ENCODE measurements at regions not wholly inside any gene's neighbourhood (a gene's known extent, or its start where the extent isn't known, plus 50 kb on each side); places are given as distances from the start of the nearest gene placed in this dataset.

- POLR2A ChIA-PET, result no interaction called here
- Histone ChIP-seq H3K4me3 (ENCODE audit: control insufficient read depth in 1 of 2, extremely low read depth in 1 of 2, low read length in 1 of 2) (no peak overlapping the region), H3K36me3 (ENCODE audit: control insufficient read depth in 2 of 2, extremely low read depth in 1 of 2, insufficient read depth in 1 of 2, low read length in 1 of 2) (no peaks in the 10 kb centered on the region), H3K27me3 (replicated peaks in 1 of 2; ENCODE audit: control insufficient read depth in 2 of 2, extremely low read depth in 1 of 2, insufficient read depth in 2 of 2, low read length in 1 of 2) (no peaks in the 10 kb centered on the region), H3K9me3 (no peaks in the 10 kb centered on the region), H3K4me1 (ENCODE audit: control insufficient read depth in 1 of 2, extremely low read depth in 1 of 2, insufficient read depth in 2 of 2, low read length in 2 of 2) (no peaks in the 10 kb centered on the region), H3K27ac (ENCODE audit: low read length) (no peak overlapping the region)
- Mint-ChIP-seq H3K4me1 (no peaks in the 10 kb centered on the region), H3K36me3 (no peaks in the 10 kb centered on the region), H3K27ac (no peak overlapping the region), H3K4me3 (no peak overlapping the region), H3K27me3 (no peaks in the 10 kb centered on the region), H3K9me3 (peaks cover 0 to 12% (median 10%) of the 10 kb centered on the region in 3 donors)
- ATAC-seq (replicated peaks in 1 of 4) (no peak), DNase-seq (no peak)
- CTCF ChIA-PET, result no interaction called here
- WGBS (ENCODE audit: insufficient coverage), result no CpG with 5 or more reads among the region's 1 CpG
Observed at GRCh38 chr2:17272170-17272569, 246.1 kb downstream of the RAD51AP2 start.

GRCh38 chr2:17271416-17271815, 246.8 kb downstream of the RAD51AP2 start:
- Histone ChIP-seq H3K36me3 (ENCODE audit: control insufficient read depth in 2 of 2, extremely low read depth in 1 of 2, insufficient read depth in 1 of 2, low read length in 1 of 2) (no peaks in the 10 kb centered on the region), H3K27me3 (replicated peaks in 1 of 2; ENCODE audit: control insufficient read depth in 2 of 2, extremely low read depth in 1 of 2, insufficient read depth in 2 of 2, low read length in 1 of 2) (no peaks in the 10 kb centered on the region), H3K27ac (ENCODE audit: low read length) (no peak overlapping the region), H3K9me3 (no peaks in the 10 kb centered on the region), H3K4me1 (ENCODE audit: control insufficient read depth in 1 of 2, extremely low read depth in 1 of 2, insufficient read depth in 2 of 2, low read length in 2 of 2) (no peaks in the 10 kb centered on the region), H3K4me3 (ENCODE audit: control insufficient read depth in 1 of 2, extremely low read depth in 1 of 2, low read length in 1 of 2) (no peak overlapping the region)
- Mint-ChIP-seq H3K36me3 (no peaks in the 10 kb centered on the region), H3K27ac (no peak overlapping the region), H3K27me3 (no peaks in the 10 kb centered on the region), H3K4me3 (no peak overlapping the region), H3K9me3 (peaks cover 0 to 12% (median 11%) of the 10 kb centered on the region in 3 donors), H3K4me1 (no peaks in the 10 kb centered on the region)
- CTCF ChIA-PET, result no interaction called here
- POLR2A ChIA-PET, result no interaction called here
- DNase-seq, result no peak
- WGBS (ENCODE audit: insufficient coverage), result 40% methylated on average over 1 of the region's 4 CpGs
- no peak for ATAC-seq (replicated peaks in 1 of 4)

GRCh38 chr2:17270894-17271293, 247.3 kb downstream of the RAD51AP2 start:
- Histone ChIP-seq H3K36me3 (ENCODE audit: control insufficient read depth in 2 of 2, extremely low read depth in 1 of 2, insufficient read depth in 1 of 2, low read length in 1 of 2) (no peaks in the 10 kb centered on the region), H3K4me1 (ENCODE audit: control insufficient read depth in 1 of 2, extremely low read depth in 1 of 2, insufficient read depth in 2 of 2, low read length in 2 of 2) (no peaks in the 10 kb centered on the region), H3K27me3 (replicated peaks in 1 of 2; ENCODE audit: control insufficient read depth in 2 of 2, extremely low read depth in 1 of 2, insufficient read depth in 2 of 2, low read length in 1 of 2) (no peaks in the 10 kb centered on the region), H3K4me3 (ENCODE audit: control insufficient read depth in 1 of 2, extremely low read depth in 1 of 2, low read length in 1 of 2) (no peak overlapping the region), H3K9me3 (no peaks in the 10 kb centered on the region), H3K27ac (ENCODE audit: low read length) (no peak overlapping the region)
- Mint-ChIP-seq H3K9me3 (peaks cover 0 to 12% (median 9%) of the 10 kb centered on the region in 3 donors), H3K4me3 (no peak overlapping the region), H3K36me3 (no peaks in the 10 kb centered on the region), H3K4me1 (no peaks in the 10 kb centered on the region), H3K27me3 (no peaks in the 10 kb centered on the region), H3K27ac (no peak overlapping the region)
- 41% methylated on average over 4 of the region's 5 CpGs for WGBS (ENCODE audit: insufficient coverage)
- ChIA-PET POLR2A (no interaction called here), CTCF (no interaction called here)
- no peak for DNase-seq
- no peak for ATAC-seq (replicated peaks in 1 of 4)

- DNase-seq (no peak), ATAC-seq (replicated peaks in 1 of 4) (no peak)
- no peaks in the 10 kb centered on the region for H3K36me3 ChIP-seq (ENCODE audit: control insufficient read depth in 2 of 2, extremely low read depth in 1 of 2, insufficient read depth in 1 of 2, low read length in 1 of 2)
- H3K4me1 ChIP-seq (ENCODE audit: control insufficient read depth in 1 of 2, extremely low read depth in 1 of 2, insufficient read depth in 2 of 2, low read length in 2 of 2), result no peaks in the 10 kb centered on the region
- no peaks in the 10 kb centered on the region for H3K27me3 Mint-ChIP-seq
- POLR2A ChIA-PET, result no interaction called here
- H3K4me1 Mint-ChIP-seq, result no peaks in the 10 kb centered on the region
- CTCF ChIA-PET, result no interaction called here
- H3K27ac Mint-ChIP-seq, result no peak overlapping the region
- H3K27ac ChIP-seq (ENCODE audit: low read length), result no peak overlapping the region
- peaks cover 0 to 4% (median 0%) of the 10 kb centered on the region in 3 donors for H3K9me3 Mint-ChIP-seq
- no peaks in the 10 kb centered on the region for H3K36me3 Mint-ChIP-seq
- H3K27me3 ChIP-seq (replicated peaks in 1 of 2; ENCODE audit: control insufficient read depth in 2 of 2, extremely low read depth in 1 of 2, insufficient read depth in 2 of 2, low read length in 1 of 2), result no peaks in the 10 kb centered on the region
- no peaks in the 10 kb centered on the region for H3K9me3 ChIP-seq
- H3K4me3 ChIP-seq (ENCODE audit: control insufficient read depth in 1 of 2, extremely low read depth in 1 of 2, low read length in 1 of 2), result no peak overlapping the region
- 90% methylated on average over 2 of the region's 2 CpGs for WGBS (ENCODE audit: insufficient coverage)
- H3K4me3 Mint-ChIP-seq, result no peak overlapping the region
Observed at GRCh38 chr2:17263570-17263968, 254.7 kb downstream of the RAD51AP2 start.

- Histone ChIP-seq H3K36me3 (ENCODE audit: control insufficient read depth in 2 of 2, extremely low read depth in 1 of 2, insufficient read depth in 1 of 2, low read length in 1 of 2) (no peaks in the 10 kb centered on the region), H3K9me3 (no peaks in the 10 kb centered on the region), H3K27me3 (replicated peaks in 1 of 2; ENCODE audit: control insufficient read depth in 2 of 2, extremely low read depth in 1 of 2, insufficient read depth in 2 of 2, low read length in 1 of 2) (no peaks in the 10 kb centered on the region), H3K4me3 (ENCODE audit: control insufficient read depth in 1 of 2, extremely low read depth in 1 of 2, low read length in 1 of 2) (no peak overlapping the region), H3K4me1 (ENCODE audit: control insufficient read depth in 1 of 2, extremely low read depth in 1 of 2, insufficient read depth in 2 of 2, low read length in 2 of 2) (no peaks in the 10 kb centered on the region), H3K27ac (ENCODE audit: low read length) (no peak overlapping the region)
- no peaks in the 10 kb centered on the region for H3K36me3 Mint-ChIP-seq
- ChIA-PET POLR2A (no interaction called here), CTCF (no interaction called here)
- no CpG with 5 or more reads among the region's 2 CpGs for WGBS (ENCODE audit: insufficient coverage)
- ATAC-seq (replicated peaks in 1 of 4) (no peak), DNase-seq (no peak)
- no peak overlapping the region for H3K27ac Mint-ChIP-seq
- peaks cover 0 to 4% (median 0%) of the 10 kb centered on the region in 3 donors for H3K9me3 Mint-ChIP-seq
- no peaks in the 10 kb centered on the region for H3K4me1 Mint-ChIP-seq
- no peaks in the 10 kb centered on the region for H3K27me3 Mint-ChIP-seq
- no peak overlapping the region for H3K4me3 Mint-ChIP-seq
Observed at GRCh38 chr2:17262854-17263569, 255.2 kb downstream of the RAD51AP2 start.

GRCh38 chr2:17259613-17260012, 258.6 kb downstream of the RAD51AP2 start:
- H3K27ac ChIP-seq (ENCODE audit: low read length), result no peak overlapping the region
- no peaks in the 10 kb centered on the region for H3K4me1 Mint-ChIP-seq
- no peaks in the 10 kb centered on the region for H3K9me3 ChIP-seq
- DNase-seq (no peak), ATAC-seq (replicated peaks in 1 of 4) (no peak)
- H3K9me3 Mint-ChIP-seq, result peaks cover 0 to 8% (median 0%) of the 10 kb centered on the region in 3 donors
- WGBS (ENCODE audit: insufficient coverage), result 90% methylated on average over 2 of the region's 4 CpGs
- no peak overlapping the region for H3K4me3 Mint-ChIP-seq
- no peaks in the 10 kb centered on the region for H3K27me3 Mint-ChIP-seq
- no peaks in the 10 kb centered on the region for H3K4me1 ChIP-seq (ENCODE audit: control insufficient read depth in 1 of 2, extremely low read depth in 1 of 2, insufficient read depth in 2 of 2, low read length in 2 of 2)
- CTCF ChIA-PET, result no interaction called here
- no peaks in the 10 kb centered on the region for H3K27me3 ChIP-seq (replicated peaks in 1 of 2; ENCODE audit: control insufficient read depth in 2 of 2, extremely low read depth in 1 of 2, insufficient read depth in 2 of 2, low read length in 1 of 2)
- H3K4me3 ChIP-seq (ENCODE audit: control insufficient read depth in 1 of 2, extremely low read depth in 1 of 2, low read length in 1 of 2), result no peak overlapping the region
- no peaks in the 10 kb centered on the region for H3K36me3 ChIP-seq (ENCODE audit: control insufficient read depth in 2 of 2, extremely low read depth in 1 of 2, insufficient read depth in 1 of 2, low read length in 1 of 2)
- H3K27ac Mint-ChIP-seq, result no peak overlapping the region
- no peaks in the 10 kb centered on the region for H3K36me3 Mint-ChIP-seq
- POLR2A ChIA-PET, result no interaction called here

GRCh38 chr2:17258861-17259260, 259.4 kb downstream of the RAD51AP2 start:
- H3K4me1 Mint-ChIP-seq, result no peaks in the 10 kb centered on the region
- ATAC-seq (replicated peaks in 1 of 4) (no peak), DNase-seq (no peak)
- Histone ChIP-seq H3K9me3 (no peaks in the 10 kb centered on the region), H3K27me3 (replicated peaks in 1 of 2; ENCODE audit: control insufficient read depth in 2 of 2, extremely low read depth in 1 of 2, insufficient read depth in 2 of 2, low read length in 1 of 2) (no peaks in the 10 kb centered on the region), H3K4me1 (ENCODE audit: control insufficient read depth in 1 of 2, extremely low read depth in 1 of 2, insufficient read depth in 2 of 2, low read length in 2 of 2) (no peaks in the 10 kb centered on the region), H3K27ac (ENCODE audit: low read length) (no peak overlapping the region), H3K4me3 (ENCODE audit: control insufficient read depth in 1 of 2, extremely low read depth in 1 of 2, low read length in 1 of 2) (no peak overlapping the region), H3K36me3 (ENCODE audit: control insufficient read depth in 2 of 2, extremely low read depth in 1 of 2, insufficient read depth in 1 of 2, low read length in 1 of 2) (no peaks in the 10 kb centered on the region)
- H3K36me3 Mint-ChIP-seq, result no peaks in the 10 kb centered on the region
- ChIA-PET POLR2A (no interaction called here), CTCF (no interaction called here)
- no peak overlapping the region for H3K4me3 Mint-ChIP-seq
- 89% methylated on average over 1 of the region's 2 CpGs for WGBS (ENCODE audit: insufficient coverage)
- peaks cover 0 to 8% (median 0%) of the 10 kb centered on the region in 3 donors for H3K9me3 Mint-ChIP-seq
- no peaks in the 10 kb centered on the region for H3K27me3 Mint-ChIP-seq
- no peak overlapping the region for H3K27ac Mint-ChIP-seq
